ENCODE measurements at regions not wholly inside any gene's neighbourhood (a gene's known extent, or its start where the extent isn't known, plus 50 kb on each side); places are given as distances from the start of the nearest gene placed in this dataset.
A peak's percentile ranks its signal among the peaks of the same experiment; 100 is the strongest.

GRCh38 chr12:94889445-94890210, 113.9 kb downstream of the NDUFA12 start:
- TF ChIP-seq CTCF (IDR thresholded peaks at IDR 0.05), result no peak
- no peak for TF ChIP-seq POLR2A (IDR thresholded peaks at IDR 0.05)
- DNase-seq, result no peak

GRCh38 chr12:94879542-94879941, 124.0 kb downstream of the NDUFA12 start:
- intact Hi-C loops (cut with DNase I; ENCODE audit: low total_unique reads), result no loop called here
- no peaks in the 10 kb centered on the region for H3K9me3 ChIP-seq
- H3K4me3 ChIP-seq, result no peak overlapping the region
- no peaks in the 10 kb centered on the region for H3K4me1 ChIP-seq
- no peak for DNase-seq
- TF ChIP-seq POLR2A (IDR thresholded peaks at IDR 0.05) (no peak), CTCF (IDR thresholded peaks at IDR 0.05) (no peak)
- no peak overlapping the region for H3K27ac ChIP-seq
- no peaks in the 10 kb centered on the region for H3K36me3 ChIP-seq
- H3K27me3 ChIP-seq, result no peaks in the 10 kb centered on the region

More at GRCh38 chr12:94889445-94890210, 113.9 kb downstream of the NDUFA12 start:
- Histone ChIP-seq H3K27me3 (no peaks in the 10 kb centered on the region), H3K36me3 (no peaks in the 10 kb centered on the region), H3K27ac (no peak overlapping the region), H3K9me3 (no peaks in the 10 kb centered on the region), H3K4me3 (no peak overlapping the region), H3K4me1 (no peaks in the 10 kb centered on the region)
- intact Hi-C loops (cut with DNase I; ENCODE audit: low total_unique reads), result no loop called here

GRCh38 chr12:94875525-94875924, 128.0 kb downstream of the NDUFA12 start:
- no peaks in the 10 kb centered on the region for H3K4me1 ChIP-seq
- H3K9me3 ChIP-seq, result no peaks in the 10 kb centered on the region
- no peak overlapping the region for H3K27ac ChIP-seq
- intact Hi-C loops (cut with DNase I; ENCODE audit: low total_unique reads), result no loop called here
- no peaks in the 10 kb centered on the region for H3K27me3 ChIP-seq
- H3K4me3 ChIP-seq, result no peak overlapping the region
- TF ChIP-seq POLR2A (IDR thresholded peaks at IDR 0.05) (no peak), CTCF (IDR thresholded peaks at IDR 0.05) (peak; percentile 7 to 45 (median 22))
- DNase-seq, result no peak
- no peaks in the 10 kb centered on the region for H3K36me3 ChIP-seq

GRCh38 chr12:94874518-94875302, 128.8 kb downstream of the NDUFA12 start:
- Histone ChIP-seq H3K9me3 (no peaks in the 10 kb centered on the region), H3K27ac (no peak overlapping the region), H3K36me3 (no peaks in the 10 kb centered on the region), H3K4me1 (no peaks in the 10 kb centered on the region), H3K27me3 (no peaks in the 10 kb centered on the region), H3K4me3 (peak overlapping the region; percentile 38 to 65)
- intact Hi-C loops (cut with DNase I; ENCODE audit: low total_unique reads), result no loop called here
- no peak for TF ChIP-seq CTCF (IDR thresholded peaks at IDR 0.05)
- no peak for TF ChIP-seq POLR2A (IDR thresholded peaks at IDR 0.05)
- no peak for DNase-seq
